Neural progenitor cell (in vitro differentiated cells): ENCODE measurements at regions not wholly inside any gene's neighbourhood (a gene's known extent, or its start where the extent isn't known, plus 50 kb on each side); places are given as distances from the start of the nearest gene placed in this dataset. TPM values are rescaled to one million over a fixed set of nuclear protein-coding genes. Genes with fewer than 3 reads are reported as not detected.

Source experiments
- DNase-seq: peaks from one replicate; pipeline ENCODE4 v3.0.0-alpha.2; 2016; ENCODE audit warnings: low spot score
- H2AFZ ChIP-seq: fragments of 200-600 bp; sonication (generic); replicated peaks from 2 replicates; pipeline ENCODE4 v1.6.1; 2016; ENCODE audit warnings: antibody characterized with exemption
- H3F3A ChIP-seq: fragments of 200-600 bp; sonication (generic); 2 replicates; pipeline ENCODE4 v1.6.1; 2016; ENCODE audit warnings: antibody characterized with exemption, low read depth
- H3K27ac ChIP-seq: fragments of 200-600 bp; sonication (generic); 2 replicates; pipeline ENCODE4 v1.5.1; 2016; ENCODE audit warnings: mild to moderate bottlenecking
- H3K27me3 ChIP-seq: fragments of 200-600 bp; sonication (generic); 2 replicates; pipeline ENCODE4 v1.6.1; 2016; ENCODE audit warnings: mild to moderate bottlenecking, moderate library complexity
- H3K36me3 ChIP-seq: fragments of 200-600 bp; sonication (generic); 2 replicates; pipeline ENCODE4 v1.5.1; 2016
- H3K4me1 ChIP-seq: fragments of 200-600 bp; sonication (generic); 2 replicates; pipeline ENCODE4 v1.6.1; 2016; ENCODE audit warnings: mixed run types
- H3K4me2 ChIP-seq: fragments of 200-600 bp; sonication (generic); 2 replicates; pipeline ENCODE4 v1.6.1; 2016
- H3K4me3 ChIP-seq: fragments of 200-600 bp; sonication (generic); 2 replicates; pipeline ENCODE4 v1.5.1; 2016
- H3K79me2 ChIP-seq: fragments of 200-600 bp; sonication (generic); 2 replicates; pipeline ENCODE4 v1.6.1; 2016; ENCODE audit warnings: low read depth
- H3K9ac ChIP-seq: fragments of 200-600 bp; sonication (generic); 2 replicates; pipeline ENCODE4 v1.6.1; 2016
- H3K9me3 ChIP-seq: fragments of 200-600 bp; sonication (generic); 2 replicates; pipeline ENCODE4 v1.5.1; 2016; ENCODE audit warnings: low read depth
- H4K20me1 ChIP-seq: fragments of 200-600 bp; sonication (generic); 2 replicates; pipeline ENCODE4 v1.6.1; 2016; ENCODE audit warnings: low read depth
- H3K27ac Mint-ChIP-seq: 3 replicates; pipeline ENCODE4 v1.8.0; 2021; ENCODE audit warnings: mixed read lengths
- H3K27me3 Mint-ChIP-seq: 2 replicates; pipeline ENCODE4 v1.8.0; 2022; ENCODE audit warnings: low read depth, mild to moderate bottlenecking, inconsistent platforms, moderate library complexity, mixed read lengths; ENCODE audit not compliant: insufficient read depth
- H3K36me3 Mint-ChIP-seq: 3 replicates; pipeline ENCODE4 v1.8.0; 2021; ENCODE audit warnings: mixed read lengths
- H3K4me1 Mint-ChIP-seq: 3 replicates; pipeline ENCODE4 v1.8.0; 2021; ENCODE audit warnings: mixed read lengths
- H3K4me3 Mint-ChIP-seq: 3 replicates; pipeline ENCODE4 v1.8.0; 2021; ENCODE audit warnings: mild to moderate bottlenecking, moderate library complexity, mixed read lengths
- H3K9me3 Mint-ChIP-seq: 3 replicates; pipeline ENCODE4 v1.8.0; 2020; ENCODE audit warnings: mixed read lengths
- CTCF ChIP-seq: fragments of 200-600 bp; sonication (generic); IDR thresholded peaks from 2 replicates; pipeline ENCODE4 v1.5.1; 2017; ENCODE audit warnings: antibody characterized with exemption, mild to moderate bottlenecking
- EZH2 ChIP-seq: fragments of 200-600 bp; sonication (generic); IDR thresholded peaks from 2 replicates; pipeline ENCODE4 v1.6.1; 2017; ENCODE audit warnings: antibody characterized with exemption, mild to moderate bottlenecking, moderate library complexity
- EZH2phosphoT487 ChIP-seq: fragments of 200-600 bp; sonication (generic); IDR thresholded peaks from 2 replicates; pipeline ENCODE4 v1.6.1; 2017; ENCODE audit warnings: antibody characterized with exemption
- microRNA counts: library from miRNA; unstranded; fragments of <30 nt; microRNA quantifications from one replicate; lab custom pipeline; 2016
- microRNA-seq: library from miRNA; unstranded; fragments of <30 nt; microRNA quantifications from one replicate; pipeline ENCODE4, GENCODE V29; 2016
- small RNA-seq: library from RNA; depleted of rRNA; stranded (forward); fragments of <200 nt; gene quantifications from one replicate; pipeline ENCODE3, GENCODE V24; 2015

- Mint-ChIP-seq H3K27ac (no peak overlapping the region), H3K36me3 (no peaks in the 10 kb centered on the region), H3K27me3 (peaks cover 2% of the 10 kb centered on the region), H3K9me3 (peaks cover 4% of the 10 kb centered on the region), H3K4me3 (no peak overlapping the region), H3K4me1 (peaks cover 5% of the 10 kb centered on the region)
- H3K9me3 ChIP-seq = no peaks in the 10 kb centered on the region
- no peak overlapping the region for H3K9ac ChIP-seq
- H3F3A ChIP-seq = no peaks in the 10 kb centered on the region
- no peaks in the 10 kb centered on the region for H3K27me3 ChIP-seq
- no peak overlapping the region for H3K27ac ChIP-seq
- no peak for DNase-seq
- H3K79me2 ChIP-seq = no peaks in the 10 kb centered on the region
- H3K4me2 ChIP-seq = no peak overlapping the region
- no peaks in the 10 kb centered on the region for H4K20me1 ChIP-seq
- no peaks in the 10 kb centered on the region for H3K36me3 ChIP-seq
- TF ChIP-seq EZH2 (no peak), EZH2phosphoT487 (no peak), CTCF (no peak)
- no peak overlapping the region for H3K4me3 ChIP-seq
- no peaks in the 10 kb centered on the region for H3K4me1 ChIP-seq
- H2AFZ ChIP-seq = no peak overlapping the region
Measured at GRCh38 chr6:99002831-99003230, 55.1 kb upstream of the FBXL4 start.

- peaks cover 5% of the 10 kb centered on the region for H3K4me1 Mint-ChIP-seq
- no peaks in the 10 kb centered on the region for H3K9me3 Mint-ChIP-seq
- H3K27me3 ChIP-seq = no peaks in the 10 kb centered on the region
- no peak overlapping the region for H3K27ac Mint-ChIP-seq
- no peaks in the 10 kb centered on the region for H3K27me3 Mint-ChIP-seq
- H3K9me3 ChIP-seq = no peaks in the 10 kb centered on the region
- DNase-seq = no peak
- H3K36me3 ChIP-seq = no peaks in the 10 kb centered on the region
- TF ChIP-seq EZH2phosphoT487 (no peak), EZH2 (no peak), CTCF (no peak)
- no peak overlapping the region for H2AFZ ChIP-seq
- H3K4me1 ChIP-seq = no peaks in the 10 kb centered on the region
- no peaks in the 10 kb centered on the region for H3F3A ChIP-seq
- H3K4me3 Mint-ChIP-seq = no peak overlapping the region
- no peak overlapping the region for H3K27ac ChIP-seq
- no peak overlapping the region for H3K4me2 ChIP-seq
- no peaks in the 10 kb centered on the region for H3K79me2 ChIP-seq
- H3K4me3 ChIP-seq = no peak overlapping the region
- no peak overlapping the region for H3K9ac ChIP-seq
- H3K36me3 Mint-ChIP-seq = no peaks in the 10 kb centered on the region
- H4K20me1 ChIP-seq = no peaks in the 10 kb centered on the region
Measured at GRCh38 chr6:98998103-98998502, 50.4 kb upstream of the FBXL4 start.

MicroRNA genes in the stretch of these regions (microRNA counts, 767-probe panel; counts per million panel counts)
- microRNA hsa-miR-548ai (lab: Ali Mortazavi, UCI) = 7,698 counts per million, percentile 93 among the panel's probes with 10 or more counts

Small RNA genes in the stretch of these regions (microRNA-seq; reads per million reads assigned to microRNA genes)
- not detected for gene MIR548AI

Small RNA genes in the stretch of these regions (small RNA-seq; reads per million reads assigned to genes)
- gene MIR548AI = not detected
